Endothelial cell of umbilical vein (primary cell): ENCODE measurements at regions not wholly inside any gene's neighbourhood (a gene's known extent, or its start where the extent isn't known, plus 50 kb on each side); places are given as distances from the start of the nearest gene placed in this dataset.

Source experiments
- BruUV-seq: library from RNA; stranded (reverse); fragments of 400-500 nt; replicated peaks from 2 replicates; lab custom pipeline; 2021; lab: Mats Ljungman, UMichigan
- CTCF ChIA-PET: fragments of 300-600, 350-600 bp; sonication (Branson Sonifier 250); formaldehyde crosslinking; loops from one replicate; lab custom pipeline; 2021; ENCODE audit warnings: antibody characterized with exemption, inconsistent platforms; lab: Charles Lee
- POLR2A ChIA-PET: fragments of 300-600, 350-600 bp; sonication (Branson Sonifier 250); formaldehyde crosslinking; loops from one replicate; lab custom pipeline; 2021; ENCODE audit warnings: antibody characterized with exemption, inconsistent platforms; lab: Charles Lee
- DNase-seq: peaks from one replicate; pipeline ENCODE4 v3.0.0-alpha.2; 2011; ENCODE audit warnings: low read depth, low spot score
- FAIRE-seq: peaks from 2 replicates; lab custom pipeline; 2011; peaks lifted over from hg19 to GRCh38; lab: Jason Lieb, UNC
- H2AFZ ChIP-seq: 2 replicates; pipeline ENCODE4 v1.6.0; 2012; ENCODE audit warnings: low read depth, low read length, control low read depth, inconsistent platforms
- H3K27ac ChIP-seq: 2 replicates; pipeline ENCODE4 v1.5.1; 2011; ENCODE audit warnings: low read depth, mild to moderate bottlenecking, control low read depth, low read length, moderate library complexity; ENCODE audit not compliant: insufficient read depth
- H3K27me3 ChIP-seq, 2 experiments: 2 replicates each; pipeline versions ENCODE4 v1.6.0 to v1.6.1; 2011; ENCODE audit warnings: low read length in 2 of 2, mixed read lengths in 1 of 2; ENCODE audit not compliant: control insufficient read depth in 2 of 2, insufficient read depth in 2 of 2
- H3K36me3 ChIP-seq, 2 experiments: 2 replicates in 1 of 2; 3 replicates in 1 of 2; pipeline ENCODE4 v1.5.1; 2011; ENCODE audit warnings: low read length in 2 of 2, mild to moderate bottlenecking in 1 of 2, moderate library complexity in 1 of 2; ENCODE audit not compliant: control insufficient read depth in 2 of 2, insufficient read depth in 2 of 2; ENCODE audit errors: extremely low read depth in 1 of 2
- H3K4me1 ChIP-seq: 3 replicates; pipeline ENCODE4 v1.5.1; 2011; ENCODE audit warnings: mild to moderate bottlenecking, low read length; ENCODE audit not compliant: control insufficient read depth, insufficient read depth; ENCODE audit errors: extremely low read depth
- H3K4me2 ChIP-seq: 2 replicates; pipeline ENCODE4 v1.6.1; 2011; ENCODE audit warnings: low read length, control low read depth, mixed read lengths; ENCODE audit not compliant: insufficient read depth
- H3K4me3 ChIP-seq, 3 experiments: fragments of 200-600 bp in 1 of 3; sonication (generic), shearing (Covaris generic) in 1 of 3; replicated peaks in 1 of 3; 2 replicates each; pipeline ENCODE4 v1.5.1; 2011 to 2016; ENCODE audit warnings: control low read depth in 3 of 3, low read length in 3 of 3, mild to moderate bottlenecking in 2 of 3, inconsistent platforms in 1 of 3, low read depth in 1 of 3, moderate library complexity in 1 of 3; ENCODE audit not compliant: insufficient read depth in 1 of 3
- H3K79me2 ChIP-seq: 2 replicates; pipeline ENCODE4 v1.6.0; 2012; ENCODE audit warnings: low read length, inconsistent platforms; ENCODE audit not compliant: control insufficient read depth, insufficient read depth
- H3K9ac ChIP-seq: replicated peaks from 2 replicates; pipeline ENCODE3; 2011; ENCODE audit warnings: low read length, control low read depth; ENCODE audit not compliant: insufficient read depth; ENCODE audit errors: extremely low read depth
- H3K9me1 ChIP-seq: replicated peaks from 3 replicates; pipeline ENCODE4 v1.6.0; 2011; ENCODE audit warnings: mild to moderate bottlenecking, low read length; ENCODE audit not compliant: control insufficient read depth, insufficient read depth; ENCODE audit errors: extremely low read depth
- H3K9me3 ChIP-seq: replicated peaks from 2 replicates; pipeline ENCODE4 v1.5.1; 2012; ENCODE audit warnings: low read length, inconsistent platforms; ENCODE audit not compliant: control insufficient read depth, insufficient read depth
- H4K20me1 ChIP-seq: replicated peaks from 2 replicates; pipeline ENCODE3; 2011; ENCODE audit warnings: mild to moderate bottlenecking, low read length; ENCODE audit not compliant: control insufficient read depth, insufficient read depth; ENCODE audit errors: extremely low read depth
- CTCF ChIP-seq, 2 donors: IDR thresholded peaks; 1 replicate in 1 of 2; 2 replicates in 1 of 2; pipeline ENCODE4 v1.5.1; 2011; ENCODE audit warnings: low read length in 2 of 2, mild to moderate bottlenecking in 2 of 2, moderate library complexity in 2 of 2, control low read depth in 1 of 2, inconsistent platforms in 1 of 2, low read depth in 1 of 2; ENCODE audit not compliant: insufficient read depth in 1 of 2; ENCODE audit errors: extremely low read depth in 1 of 2
- EZH2 ChIP-seq: IDR thresholded peaks from 2 replicates; pipeline ENCODE4 v1.6.1; 2012; ENCODE audit warnings: borderline replicate concordance, low read depth, mild to moderate bottlenecking, moderate library complexity, low read length, inconsistent platforms; ENCODE audit not compliant: severe bottlenecking
- FOS ChIP-seq: IDR thresholded peaks from 2 replicates; pipeline ENCODE4 v1.6.1; 2011; ENCODE audit warnings: mild to moderate bottlenecking, low read length, moderate library complexity, borderline replicate concordance; ENCODE audit not compliant: insufficient read depth
- GATA2 ChIP-seq: IDR thresholded peaks from 2 replicates; pipeline ENCODE4 v1.7.0; 2011; ENCODE audit warnings: low read depth, mild to moderate bottlenecking, moderate library complexity, mixed read lengths, low read length; ENCODE audit not compliant: insufficient read length, insufficient read depth
- JUN ChIP-seq: IDR thresholded peaks from 2 replicates; pipeline ENCODE4 v1.6.1; 2011; ENCODE audit warnings: borderline replicate concordance, low read depth; ENCODE audit not compliant: insufficient read length, insufficient read depth
- MAX ChIP-seq: IDR thresholded peaks from 2 replicates; pipeline ENCODE4 v1.6.1; 2011; ENCODE audit not compliant: insufficient read depth, insufficient read length
- POLR2A ChIP-seq: IDR thresholded peaks from 2 replicates; pipeline ENCODE4 v1.6.1; 2012; ENCODE audit warnings: low read depth, mild to moderate bottlenecking, control low read depth, low read length
- POLR2AphosphoS5 ChIP-seq: IDR thresholded peaks from 2 replicates; pipeline ENCODE4 v1.6.1; 2012; ENCODE audit warnings: low read depth, mild to moderate bottlenecking, control low read depth, low read length, moderate library complexity; ENCODE audit not compliant: insufficient read depth
- dilution Hi-C: fragments of 300-500 bp; cut with MboI; formaldehyde crosslinking; loops from one replicate; pipeline ENCODE4 v1.15.0; 2019; ENCODE audit warnings: low sequenced_read_pairs; ENCODE audit not compliant: extremely low pct_ligation_motif_present
- intact Hi-C: fragments of 100-400 bp; cut with micrococcal nuclease; formaldehyde crosslinking; loops from one replicate; pipeline ENCODE4 v1.10.0; 2022

DNA sequence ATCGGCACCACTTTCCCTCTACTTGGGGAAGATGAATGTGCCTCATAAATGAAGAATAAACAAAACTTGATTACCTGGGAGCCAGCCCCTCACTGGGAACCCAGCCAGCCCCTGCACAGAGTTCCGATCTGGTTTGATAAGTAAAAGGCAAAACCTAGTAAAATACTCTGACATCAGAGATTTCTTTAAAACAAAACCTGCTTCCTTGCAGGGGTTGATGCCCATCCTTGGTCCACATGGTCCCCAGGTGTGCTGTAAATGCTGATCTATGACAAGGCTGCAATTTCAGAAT lies 218.8 kb upstream of the APCDD1 start:
- no peaks in the 10 kb centered on the region for H3K9me1 ChIP-seq
- H3K27ac ChIP-seq, result no peak overlapping the region
- no peak overlapping the region for H2AFZ ChIP-seq
- H3K9ac ChIP-seq, result no peak overlapping the region
- peaks cover 2% of the 10 kb centered on the region in 2 experiments for H3K27me3 ChIP-seq
- no peak overlapping the region for H3K4me2 ChIP-seq
- H3K79me2 ChIP-seq, result no peaks in the 10 kb centered on the region
- POLR2A ChIA-PET, result no interaction called here
- no peak overlapping the region for H3K4me3 ChIP-seq
- CTCF ChIA-PET, result no interaction called here
- dilution Hi-C loops (no loop called here), intact Hi-C loops (no loop called here)
- no peak for DNase-seq
- BruUV-seq, result no TSS peak
- no peaks in the 10 kb centered on the region for H4K20me1 ChIP-seq
- no peaks in the 10 kb centered on the region for H3K4me1 ChIP-seq
- no peak for TF ChIP-seq MAX
- no peak for TF ChIP-seq GATA2
- TF ChIP-seq POLR2A, result no peak
- TF ChIP-seq FOS, result no peak
- no peak for TF ChIP-seq EZH2
- TF ChIP-seq JUN, result no peak
- FAIRE-seq, result no peak
- H3K36me3 ChIP-seq, result no peaks in the 10 kb centered on the region
- no peaks in the 10 kb centered on the region for H3K9me3 ChIP-seq

DNA sequence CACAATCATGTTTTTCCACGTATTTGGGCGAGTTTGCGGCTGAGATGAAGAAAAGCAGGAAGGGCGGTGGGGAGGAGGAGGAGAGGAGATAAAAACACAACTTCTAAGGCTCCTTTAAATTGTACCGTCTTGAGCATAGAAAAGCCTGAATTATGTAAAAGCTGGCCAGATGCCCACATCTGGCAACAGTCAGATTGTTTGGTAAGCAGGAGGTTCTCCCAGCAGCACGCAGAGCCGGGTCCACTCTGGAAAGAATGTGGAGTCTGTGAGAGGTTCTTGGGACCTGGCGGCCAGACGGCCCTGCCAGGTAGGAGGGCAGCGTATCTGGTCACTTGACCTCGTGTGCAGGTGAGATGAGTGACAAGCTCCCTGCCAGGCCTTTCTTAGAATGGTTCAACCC lies 215.3 kb upstream of the APCDD1 start:
- Histone ChIP-seq H3K27ac (no peak overlapping the region), H3K4me1 (no peaks in the 10 kb centered on the region), H3K36me3 (no peaks in the 10 kb centered on the region), H4K20me1 (no peaks in the 10 kb centered on the region), H3K4me2 (no peak overlapping the region), H3K4me3 (no peak overlapping the region), H3K79me2 (no peaks in the 10 kb centered on the region), H2AFZ (no peak overlapping the region), H3K9ac (no peak overlapping the region), H3K9me1 (no peaks in the 10 kb centered on the region), H3K9me3 (no peaks in the 10 kb centered on the region), H3K27me3 (peaks cover 3 to 4% of the 10 kb centered on the region in 2 experiments)
- CTCF ChIA-PET, result no interaction called here
- no TSS peak for BruUV-seq
- dilution Hi-C loops (no loop called here), intact Hi-C loops (no loop called here)
- FAIRE-seq (no peak), DNase-seq (peak; percentile 16)
- POLR2A ChIA-PET, result no interaction called here
- TF ChIP-seq EZH2 (no peak), MAX (no peak), CTCF (IDR thresholded peaks at IDR 0.05; ENCODE audit: extremely low read depth in 1 of 2, insufficient read depth in 1 of 2, low read depth in 1 of 2, low read length in 2 of 2) (no peak), POLR2AphosphoS5 (no peak)
